ENCODE measurements at regions not wholly inside any gene's neighbourhood (a gene's known extent, or its start where the extent isn't known, plus 50 kb on each side); places are given as distances from the start of the nearest gene placed in this dataset.
"Not testable (repeated sequence)": the region's sequence is repeated elsewhere in the genome, so short reads cannot be mapped to it uniquely, and the experiment has no call there.

GRCh38 chr13:30837227-30838159 is 68.6 kb upstream of the MEDAG start:
- TF ChIP-seq SMC3 (IDR thresholded peaks at IDR 0.05) (no peak), PHF8 (IDR thresholded peaks at IDR 0.05; ENCODE audit: borderline replicate concordance, low read depth) (no peak), ZSCAN20 (CRISPR knock-in tag; IDR thresholded peaks at IDR 0.05) (no peak), RNF2 (IDR thresholded peaks at IDR 0.05; ENCODE audit: borderline replicate concordance, low read depth) (no peak), JUN (IDR thresholded peaks at IDR 0.05) (no peak), ZFP36 (IDR thresholded peaks at IDR 0.05; ENCODE audit: borderline replicate concordance, partially characterized antibody) (no peak), MAX (IDR thresholded peaks at IDR 0.05) (no peak), CHD4 (IDR thresholded peaks at IDR 0.05; ENCODE audit: borderline replicate concordance) (no peak), HES2 (IDR thresholded peaks at IDR 0.05) (no peak)
- DNase-seq (ENCODE audit: low read depth in 1 of 2, low spot score in 1 of 2) (no peak), ATAC-seq (no peak), FAIRE-seq (no peak)
- no peak overlapping the region for H3K4me2 ChIP-seq
- ChIA-PET CTCF (no interaction called here), POLR2A (no interaction called here)
- H3K4me3 ChIP-seq, result no peak overlapping the region
- H3K9me3 ChIP-seq, result no peaks in the 10 kb centered on the region
- no peak overlapping the region for H3K27ac ChIP-seq
- WGBS (ENCODE audit: missing lambda C conversion rate), result 80% methylated on average over 11 of the region's 11 CpGs
- peaks cover 15% of the 10 kb centered on the region for H3K4me1 ChIP-seq

- H3K4me1 ChIP-seq; ATAC-seq; H3K9me3 ChIP-seq; POLR2A ChIA-PET; DNase-seq (ENCODE audit: low read depth in 1 of 2, low spot score in 1 of 2); FAIRE-seq; H3K4me3 ChIP-seq; H3K4me2 ChIP-seq; H3K27ac ChIP-seq; CTCF ChIA-PET: not testable (repeated sequence)
- 80% methylated on average over 1 of the region's 30 CpGs for WGBS (ENCODE audit: missing lambda C conversion rate)
Observed at GRCh38 chr13:30839636-30840035, 66.4 kb upstream of the MEDAG start.

GRCh38 chr13:30840515-30840914 is 65.6 kb upstream of the MEDAG start:
- no peak overlapping the region for H3K4me3 ChIP-seq
- no peak for TF ChIP-seq EHMT2 (IDR thresholded peaks at IDR 0.05; ENCODE audit: low read depth)
- no peak for TF ChIP-seq CHD2 (IDR thresholded peaks at IDR 0.05; ENCODE audit: low read length, partially characterized antibody)
- TF ChIP-seq E2F6 (IDR thresholded peaks at IDR 0.05; ENCODE audit: borderline replicate concordance, low read depth), result no peak
- TF ChIP-seq FOSL2 (IDR thresholded peaks at IDR 0.05), result no peak
- TF ChIP-seq FOSL2 (CRISPR knock-in tag; IDR thresholded peaks at IDR 0.05), result no peak
- TF ChIP-seq EHF (CRISPR knock-in tag; IDR thresholded peaks at IDR 0.05), result no peak
- TF ChIP-seq TFCP2L1 (CRISPR knock-in tag; IDR thresholded peaks at IDR 0.05), result no peak
- peaks cover 5% of the 10 kb centered on the region; the same call in 1 of the 3 replicates for H3K4me1 ChIP-seq
- CTCF ChIA-PET, result interaction anchor here (0.6 kb wide), 1 partner anchor 24 kb away, joined by 3 read pairs; no protein-coding TSS in a partner anchor
- WGBS (ENCODE audit: missing lambda C conversion rate), result 89% methylated on average over 2 of the region's 6 CpGs
- FAIRE-seq (no peak), DNase-seq (ENCODE audit: low read depth in 1 of 2, low spot score in 1 of 2) (no peak), ATAC-seq (no peak)
- no peaks in the 10 kb centered on the region for H3K9me3 ChIP-seq
- H3K27ac ChIP-seq, result no peak overlapping the region
- no peak overlapping the region for H3K4me2 ChIP-seq
- POLR2A ChIA-PET, result no interaction called here

- no peak for ATAC-seq
- POLR2A ChIA-PET, result no interaction called here
- WGBS (ENCODE audit: missing lambda C conversion rate), result 76% methylated on average over 3 of the region's 5 CpGs
Observed at GRCh38 chr13:30841154-30841553, 64.9 kb upstream of the MEDAG start.

More at GRCh38 chr13:30841154-30841553, 64.9 kb upstream of the MEDAG start:
- no peak for FAIRE-seq
- no peak for TF ChIP-seq TFCP2L1 (CRISPR knock-in tag; IDR thresholded peaks at IDR 0.05)
- no peak for TF ChIP-seq MAX (IDR thresholded peaks at IDR 0.05)
- no peak for TF ChIP-seq CBX8 (IDR thresholded peaks at IDR 0.05)
- no peak for TF ChIP-seq ZC3H11A (IDR thresholded peaks at IDR 0.05)
- no peak for TF ChIP-seq SMC3 (IDR thresholded peaks at IDR 0.05)
- TF ChIP-seq HES2 (IDR thresholded peaks at IDR 0.05), result no peak
- no peak for TF ChIP-seq MYC (IDR thresholded peaks at IDR 0.05; ENCODE audit: borderline replicate concordance, low read length)
- TF ChIP-seq POLR2AphosphoS2 (conservative IDR thresholded peaks at IDR 0.05; ENCODE audit: low read length), result no peak
- TF ChIP-seq MAZ (IDR thresholded peaks at IDR 0.05; ENCODE audit: borderline replicate concordance, low read depth, low read length), result no peak
- no peak for TF ChIP-seq RAD21 (conservative IDR thresholded peaks at IDR 0.05 in 1 of 2, IDR thresholded peaks at IDR 0.05 in 1 of 2)
- TF ChIP-seq HOXB13 (CRISPR knock-in tag; IDR thresholded peaks at IDR 0.05; ENCODE audit: low read depth), result no peak
- no peak overlapping the region for H3K4me3 ChIP-seq
- CTCF ChIA-PET, result interaction anchor here (0.6 kb wide), 1 partner anchor 24 kb away, joined by 3 read pairs; no protein-coding TSS in a partner anchor
- no peaks in the 10 kb centered on the region for H3K9me3 ChIP-seq
- H3K4me2 ChIP-seq, result no peak overlapping the region
- no peak overlapping the region for H3K27ac ChIP-seq
- no peak for DNase-seq (ENCODE audit: low read depth in 1 of 2, low spot score in 1 of 2)
- peaks cover 9% of the 10 kb centered on the region; the same call in 1 of the 3 replicates for H3K4me1 ChIP-seq

All from A549 (cell line).